ENCODE measurements at regions not wholly inside any gene's neighbourhood (a gene's known extent, or its start where the extent isn't known, plus 50 kb on each side); places are given as distances from the start of the nearest gene placed in this dataset.

GRCh38 chr10:37667736-37668135 lies 189.7 kb downstream of the ZNF248 start:
- intact Hi-C loops (cut with micrococcal nuclease; ENCODE audit: unreplicated experiment): no loop called here
- Histone ChIP-seq H3K36me3 (ENCODE audit: control insufficient read depth, insufficient read depth, low read length) (no peaks in the 10 kb centered on the region), H3K27me3 (replicated peaks; ENCODE audit: control insufficient read depth, insufficient read depth, low read length) (no peaks in the 10 kb centered on the region), H3K9me3 (peaks cover 12% of the 10 kb centered on the region; the same call in 1 of the 2 replicates), H3K4me1 (no peaks in the 10 kb centered on the region), H3K4me3 (ENCODE audit: low read depth, low read length) (no peak overlapping the region)
- ChIA-PET POLR2A (no interaction called here), CTCF (no interaction called here)
- no peak for TF ChIP-seq CTCF (IDR thresholded peaks at IDR 0.05; ENCODE audit: insufficient read depth in 1 of 2, low read depth in 1 of 2, low read length in 1 of 2, severe bottlenecking in 1 of 2, unreplicated experiment in 1 of 2)
- H3K9me3 Mint-ChIP-seq (ENCODE audit: unreplicated experiment): peaks cover 40% of the 10 kb centered on the region
- no TSS peak for BruUV-seq (replicated peaks)
- no peaks in the 10 kb centered on the region for H3K36me3 Mint-ChIP-seq (ENCODE audit: insufficient read depth, unreplicated experiment)
- H3K27ac Mint-ChIP-seq (ENCODE audit: unreplicated experiment): no peak overlapping the region
- DNase-seq: no peak
- H3K4me3 Mint-ChIP-seq (ENCODE audit: unreplicated experiment): no peak overlapping the region
- H3K27me3 Mint-ChIP-seq (ENCODE audit: insufficient read depth, unreplicated experiment): no peaks in the 10 kb centered on the region
- H3K4me1 Mint-ChIP-seq (ENCODE audit: low read depth, unreplicated experiment): no peaks in the 10 kb centered on the region

GRCh38 chr10:37654466-37654865 lies 202.9 kb downstream of the ZNF248 start:
- Histone ChIP-seq H3K9me3 (peaks cover 14% of the 10 kb centered on the region), H3K4me3 (ENCODE audit: low read depth, low read length) (no peak overlapping the region), H3K27me3 (replicated peaks; ENCODE audit: control insufficient read depth, insufficient read depth, low read length) (no peaks in the 10 kb centered on the region), H3K36me3 (ENCODE audit: control insufficient read depth, insufficient read depth, low read length) (no peaks in the 10 kb centered on the region), H3K4me1 (no peaks in the 10 kb centered on the region)
- H3K9me3 Mint-ChIP-seq (ENCODE audit: unreplicated experiment): peaks cover 67% of the 10 kb centered on the region
- no peaks in the 10 kb centered on the region for H3K4me1 Mint-ChIP-seq (ENCODE audit: low read depth, unreplicated experiment)
- no peak for DNase-seq
- H3K4me3 Mint-ChIP-seq (ENCODE audit: unreplicated experiment): no peak overlapping the region
- no peak overlapping the region for H3K27ac Mint-ChIP-seq (ENCODE audit: unreplicated experiment)
- BruUV-seq (replicated peaks): no TSS peak
- no peak for TF ChIP-seq CTCF (IDR thresholded peaks at IDR 0.05; ENCODE audit: insufficient read depth in 1 of 2, low read depth in 1 of 2, low read length in 1 of 2, severe bottlenecking in 1 of 2, unreplicated experiment in 1 of 2)
- no peaks in the 10 kb centered on the region for H3K36me3 Mint-ChIP-seq (ENCODE audit: insufficient read depth, unreplicated experiment)
- no peaks in the 10 kb centered on the region for H3K27me3 Mint-ChIP-seq (ENCODE audit: insufficient read depth, unreplicated experiment)
- intact Hi-C loops (cut with micrococcal nuclease; ENCODE audit: unreplicated experiment): no loop called here
- ChIA-PET POLR2A (no interaction called here), CTCF (no interaction called here)

- TF ChIP-seq CTCF (IDR thresholded peaks at IDR 0.05; ENCODE audit: insufficient read depth in 1 of 2, low read depth in 1 of 2, low read length in 1 of 2, severe bottlenecking in 1 of 2, unreplicated experiment in 1 of 2): no peak
- intact Hi-C loops (cut with micrococcal nuclease; ENCODE audit: unreplicated experiment): no loop called here
- no TSS peak for BruUV-seq (replicated peaks)
- H3K27me3 ChIP-seq (replicated peaks; ENCODE audit: control insufficient read depth, insufficient read depth, low read length): no peaks in the 10 kb centered on the region
- H3K4me3 Mint-ChIP-seq (ENCODE audit: unreplicated experiment): no peak overlapping the region
- H3K4me1 ChIP-seq: no peaks in the 10 kb centered on the region
- DNase-seq: no peak
- ChIA-PET CTCF (no interaction called here), POLR2A (no interaction called here)
- no peak overlapping the region for H3K27ac Mint-ChIP-seq (ENCODE audit: unreplicated experiment)
- no peak overlapping the region for H3K4me3 ChIP-seq (ENCODE audit: low read depth, low read length)
- peaks cover 28% of the 10 kb centered on the region for H3K9me3 Mint-ChIP-seq (ENCODE audit: unreplicated experiment)
- H3K27me3 Mint-ChIP-seq (ENCODE audit: insufficient read depth, unreplicated experiment): no peaks in the 10 kb centered on the region
- no peaks in the 10 kb centered on the region for H3K36me3 ChIP-seq (ENCODE audit: control insufficient read depth, insufficient read depth, low read length)
- peaks cover 10% of the 10 kb centered on the region; the same call in 1 of the 2 replicates for H3K9me3 ChIP-seq
- H3K4me1 Mint-ChIP-seq (ENCODE audit: low read depth, unreplicated experiment): no peaks in the 10 kb centered on the region
- H3K36me3 Mint-ChIP-seq (ENCODE audit: insufficient read depth, unreplicated experiment): no peaks in the 10 kb centered on the region
Observed at GRCh38 chr10:37643187-37643586, 214.2 kb downstream of the ZNF248 start.

Data from Caco-2 (cell line).